ENCODE measurements at regions not wholly inside any gene's neighbourhood (a gene's known extent, or its start where the extent isn't known, plus 50 kb on each side); places are given as distances from the start of the nearest gene placed in this dataset.
"Not testable (repeated sequence)": the region's sequence is repeated elsewhere in the genome, so short reads cannot be mapped to it uniquely, and the experiment has no call there.

- DNase-seq (ENCODE audit: low read depth), result no peak
Observed at GRCh38 chr5:87785554-87786335, 373.0 kb upstream of the CCNH start.

- DNase-seq (ENCODE audit: low read depth), result no peak
Observed at GRCh38 chr5:87784879-87785495, 372.3 kb upstream of the CCNH start.

- DNase-seq (ENCODE audit: low read depth), result peak; percentile 28
Observed at GRCh38 chr5:87784311-87784710, 371.6 kb upstream of the CCNH start.

GRCh38 chr5:87782916-87783315 lies 370.2 kb upstream of the CCNH start:
- DNase-seq (ENCODE audit: low read depth), result no peak

GRCh38 chr5:87781976-87782375 lies 369.2 kb upstream of the CCNH start:
- no peak for DNase-seq (ENCODE audit: low read depth)

GRCh38 chr5:87780831-87781760 lies 368.4 kb upstream of the CCNH start:
- DNase-seq (ENCODE audit: low read depth), result peak; percentile 84

- no peak for DNase-seq (ENCODE audit: low read depth)
Observed at GRCh38 chr5:87778876-87779275, 366.1 kb upstream of the CCNH start.

- no peak for DNase-seq (ENCODE audit: low read depth)
Observed at GRCh38 chr5:87777877-87778276, 365.1 kb upstream of the CCNH start.

GRCh38 chr5:87776785-87777184 lies 364.1 kb upstream of the CCNH start:
- DNase-seq (ENCODE audit: low read depth), result no peak

GRCh38 chr5:87776302-87776701 lies 363.6 kb upstream of the CCNH start:
- not testable (repeated sequence) for DNase-seq (ENCODE audit: low read depth)

GRCh38 chr5:87775228-87775627 lies 362.5 kb upstream of the CCNH start:
- DNase-seq (ENCODE audit: low read depth), result no peak

- DNase-seq (ENCODE audit: low read depth), result no peak
Observed at GRCh38 chr5:87774804-87775203, 362.1 kb upstream of the CCNH start.

GRCh38 chr5:87770601-87771121 lies 357.9 kb upstream of the CCNH start:
- no peak for DNase-seq (ENCODE audit: low read depth)

GRCh38 chr5:87770016-87770570 lies 357.4 kb upstream of the CCNH start:
- DNase-seq (ENCODE audit: low read depth), result no peak

GRCh38 chr5:87769157-87769556 lies 356.4 kb upstream of the CCNH start:
- no peak for DNase-seq (ENCODE audit: low read depth)

GRCh38 chr5:87768190-87768589 lies 355.5 kb upstream of the CCNH start:
- no peak for DNase-seq (ENCODE audit: low read depth)

GRCh38 chr5:87765009-87765408 lies 352.3 kb upstream of the CCNH start:
- no peak for DNase-seq (ENCODE audit: low read depth)

- no peak for DNase-seq (ENCODE audit: low read depth)
Observed at GRCh38 chr5:87762631-87763030, 349.9 kb upstream of the CCNH start.

GRCh38 chr5:87756951-87757350 lies 344.2 kb upstream of the CCNH start:
- no peak for DNase-seq (ENCODE audit: low read depth)

GRCh38 chr5:87755360-87755759 lies 342.6 kb upstream of the CCNH start:
- no peak for DNase-seq (ENCODE audit: low read depth)

- DNase-seq (ENCODE audit: low read depth), result no peak
Observed at GRCh38 chr5:87754009-87754757, 341.5 kb upstream of the CCNH start.
